ENCODE measurements at regions not wholly inside any gene's neighbourhood (a gene's known extent, or its start where the extent isn't known, plus 50 kb on each side); places are given as distances from the start of the nearest gene placed in this dataset.

GRCh38 chr12:130224613-130225012 lies 62.3 kb downstream of the FZD10 start:
- CTCF ChIA-PET: no interaction called here
- no peak for DNase-seq (ENCODE audit: low read depth, low spot score)
- TF ChIP-seq CTCF (IDR thresholded peaks at IDR 0.05; ENCODE audit: insufficient read depth, low read length, missing control alignments): no peak
- POLR2A ChIA-PET: no interaction called here
- no peak overlapping the region for H3K4me3 ChIP-seq (ENCODE audit: low read depth, low read length)

DNA sequence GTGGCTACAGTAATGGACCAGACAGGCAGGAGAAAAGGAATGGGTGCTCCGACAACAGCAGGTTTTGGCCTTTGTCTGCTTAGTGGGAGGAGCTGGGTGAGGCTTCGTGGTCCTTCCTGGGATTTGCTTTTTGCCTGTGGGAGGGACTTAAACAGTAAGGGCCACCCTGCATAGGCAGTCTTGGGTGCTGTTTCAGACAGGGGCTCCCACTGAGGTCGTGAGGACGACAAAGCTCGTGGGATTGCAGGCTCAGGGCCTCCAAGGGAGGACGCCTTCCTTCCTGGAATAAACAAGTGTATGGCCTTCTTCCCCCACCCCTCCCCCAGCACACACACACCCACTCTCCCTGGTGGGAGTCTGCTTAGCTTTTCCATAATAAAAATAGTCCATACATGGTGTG lies 63.1 kb downstream of the FZD10 start:
- CTCF ChIA-PET: no interaction called here

DNA sequence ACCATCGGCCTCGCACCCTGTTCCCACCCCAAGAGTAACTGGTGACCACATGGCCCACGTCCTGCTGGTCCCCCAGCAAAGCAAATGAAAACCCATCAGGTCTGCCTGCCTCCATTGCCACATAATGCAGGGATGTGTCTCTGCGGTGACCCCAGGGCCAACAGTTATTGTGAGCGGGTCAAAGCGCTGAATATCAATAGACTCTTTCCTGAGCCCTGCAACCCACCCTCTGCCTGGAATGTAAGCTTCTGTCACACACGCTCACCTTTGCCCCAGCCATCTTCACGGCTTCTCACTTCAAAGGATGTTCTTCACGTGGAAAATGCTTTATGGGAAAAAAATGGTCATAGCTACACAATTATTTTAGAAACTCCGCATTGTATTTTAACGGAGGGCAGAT lies 63.9 kb downstream of the FZD10 start:
- no peak for TF ChIP-seq CTCF (IDR thresholded peaks at IDR 0.05; ENCODE audit: insufficient read depth, low read length, missing control alignments)
- no peak overlapping the region for H3K4me3 ChIP-seq (ENCODE audit: low read depth, low read length)
- no peak for DNase-seq (ENCODE audit: low read depth, low spot score)
- CTCF ChIA-PET: no interaction called here
- POLR2A ChIA-PET: no interaction called here

More for the DNA sequence above, 63.1 kb downstream of the FZD10 start:
- no peak overlapping the region for H3K4me3 ChIP-seq (ENCODE audit: low read depth, low read length)
- no peak for DNase-seq (ENCODE audit: low read depth, low spot score)
- TF ChIP-seq CTCF (IDR thresholded peaks at IDR 0.05; ENCODE audit: insufficient read depth, low read length, missing control alignments): no peak
- POLR2A ChIA-PET: no interaction called here

DNA sequence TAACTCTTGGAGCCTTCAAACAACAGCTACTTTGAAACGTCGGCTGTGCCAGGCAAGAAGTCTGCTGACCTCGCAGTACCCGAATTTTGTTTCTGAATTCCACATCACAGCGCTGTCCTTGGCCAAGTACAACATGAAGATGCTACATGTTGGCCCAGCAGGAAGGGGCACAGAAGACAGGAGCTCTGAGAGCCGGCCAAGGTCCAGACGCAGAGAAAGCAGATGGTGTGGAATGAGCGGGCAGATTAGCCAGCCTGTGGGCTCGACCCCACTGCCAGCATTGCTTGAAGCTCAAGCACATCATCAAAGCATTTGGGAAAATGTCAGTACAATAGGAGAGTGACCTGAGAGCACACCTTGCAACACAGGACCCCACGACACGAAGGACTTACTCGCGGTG lies 64.5 kb downstream of the FZD10 start:
- ChIA-PET CTCF (no interaction called here), POLR2A (no interaction called here)
- no peak overlapping the region for H3K4me3 ChIP-seq (ENCODE audit: low read depth, low read length)
- no peak for TF ChIP-seq CTCF (IDR thresholded peaks at IDR 0.05; ENCODE audit: insufficient read depth, low read length, missing control alignments)
- DNase-seq (ENCODE audit: low read depth, low spot score): no peak

DNA sequence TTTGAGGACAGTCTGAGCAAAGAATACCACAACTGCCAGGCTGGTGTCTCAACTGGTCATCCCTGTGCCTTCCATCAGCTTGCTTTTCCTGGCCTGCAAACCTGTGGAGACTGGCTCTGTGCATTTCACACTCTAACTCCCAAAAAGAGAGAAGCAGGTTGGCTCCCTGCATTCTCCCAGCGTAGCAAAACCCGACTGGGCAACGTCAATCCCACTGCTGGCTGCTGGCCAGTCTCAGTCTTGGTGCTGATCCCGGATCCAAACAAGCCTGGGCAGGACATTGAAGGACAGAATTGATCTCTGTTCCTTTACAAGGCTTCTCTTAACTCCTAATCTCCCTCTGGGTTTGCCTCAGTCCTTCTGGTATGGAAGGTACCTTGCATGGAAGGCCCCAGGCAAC lies 65.4 kb downstream of the FZD10 start:
- no peak for TF ChIP-seq CTCF (IDR thresholded peaks at IDR 0.05; ENCODE audit: insufficient read depth, low read length, missing control alignments)

GRCh38 chr12:130236446-130236845 lies 74.2 kb downstream of the FZD10 start:
- CTCF ChIA-PET: no interaction called here
- no peak for TF ChIP-seq CTCF (IDR thresholded peaks at IDR 0.05; ENCODE audit: insufficient read depth, low read length, missing control alignments)

More for the DNA sequence above, 65.4 kb downstream of the FZD10 start:
- H3K4me3 ChIP-seq (ENCODE audit: low read depth, low read length): no peak overlapping the region
- ChIA-PET CTCF (no interaction called here), POLR2A (no interaction called here)
- DNase-seq (ENCODE audit: low read depth, low spot score): no peak

More at GRCh38 chr12:130236446-130236845, 74.2 kb downstream of the FZD10 start:
- POLR2A ChIA-PET: no interaction called here
- no peak overlapping the region for H3K4me3 ChIP-seq (ENCODE audit: low read depth, low read length)
- no peak for DNase-seq (ENCODE audit: low read depth, low spot score)
